ENCODE measurements at regions not wholly inside any gene's neighbourhood (a gene's known extent, or its start where the extent isn't known, plus 50 kb on each side); places are given as distances from the start of the nearest gene placed in this dataset.

- Histone ChIP-seq H3F3A (ENCODE audit: low read depth) (no peaks in the 10 kb centered on the region), H3K9me3 (ENCODE audit: low read depth) (no peaks in the 10 kb centered on the region), H3K27me3 (no peaks in the 10 kb centered on the region), H3K9ac (no peak overlapping the region), H3K4me2 (no peak overlapping the region), H3K36me3 (no peaks in the 10 kb centered on the region), H2AFZ (replicated peaks) (no peak overlapping the region), H3K79me2 (ENCODE audit: low read depth) (no peaks in the 10 kb centered on the region), H3K27ac (no peak overlapping the region), H3K4me3 (no peak overlapping the region), H4K20me1 (ENCODE audit: low read depth) (no peaks in the 10 kb centered on the region), H3K4me1 (no peaks in the 10 kb centered on the region)
- Mint-ChIP-seq H3K36me3 (no peaks in the 10 kb centered on the region), H3K27ac (no peak overlapping the region), H3K9me3 (peaks cover 8% of the 10 kb centered on the region), H3K4me3 (no peak overlapping the region), H3K27me3 (ENCODE audit: insufficient read depth, low read depth) (no peaks in the 10 kb centered on the region), H3K4me1 (no peaks in the 10 kb centered on the region)
- TF ChIP-seq EZH2phosphoT487 (IDR thresholded peaks at IDR 0.05) (no peak), EZH2 (IDR thresholded peaks at IDR 0.05) (no peak), CTCF (IDR thresholded peaks at IDR 0.05) (no peak)
- DNase-seq (ENCODE audit: low spot score) = no peak
These were observed 477.7 kb downstream of the PDGFC start for GRCh38 chr4:156493858-156494257.

GRCh38 chr4:156487107-156487506 lies 484.5 kb downstream of the PDGFC start:
- Histone ChIP-seq H3K36me3 (no peaks in the 10 kb centered on the region), H3F3A (ENCODE audit: low read depth) (no peaks in the 10 kb centered on the region), H3K4me3 (no peak overlapping the region), H3K4me2 (no peak overlapping the region), H3K9me3 (ENCODE audit: low read depth) (no peaks in the 10 kb centered on the region), H4K20me1 (ENCODE audit: low read depth) (no peaks in the 10 kb centered on the region), H3K4me1 (no peaks in the 10 kb centered on the region), H3K27ac (no peak overlapping the region), H3K9ac (no peak overlapping the region), H2AFZ (replicated peaks) (no peak overlapping the region), H3K79me2 (ENCODE audit: low read depth) (no peaks in the 10 kb centered on the region), H3K27me3 (no peaks in the 10 kb centered on the region)
- Mint-ChIP-seq H3K27me3 (ENCODE audit: insufficient read depth, low read depth) (peaks cover 2% of the 10 kb centered on the region), H3K27ac (no peak overlapping the region), H3K9me3 (peaks cover 8% of the 10 kb centered on the region), H3K36me3 (no peaks in the 10 kb centered on the region), H3K4me1 (no peaks in the 10 kb centered on the region), H3K4me3 (no peak overlapping the region)
- TF ChIP-seq EZH2phosphoT487 (IDR thresholded peaks at IDR 0.05) (no peak), EZH2 (IDR thresholded peaks at IDR 0.05) (no peak), CTCF (IDR thresholded peaks at IDR 0.05) (no peak)
- DNase-seq (ENCODE audit: low spot score) = no peak

DNA sequence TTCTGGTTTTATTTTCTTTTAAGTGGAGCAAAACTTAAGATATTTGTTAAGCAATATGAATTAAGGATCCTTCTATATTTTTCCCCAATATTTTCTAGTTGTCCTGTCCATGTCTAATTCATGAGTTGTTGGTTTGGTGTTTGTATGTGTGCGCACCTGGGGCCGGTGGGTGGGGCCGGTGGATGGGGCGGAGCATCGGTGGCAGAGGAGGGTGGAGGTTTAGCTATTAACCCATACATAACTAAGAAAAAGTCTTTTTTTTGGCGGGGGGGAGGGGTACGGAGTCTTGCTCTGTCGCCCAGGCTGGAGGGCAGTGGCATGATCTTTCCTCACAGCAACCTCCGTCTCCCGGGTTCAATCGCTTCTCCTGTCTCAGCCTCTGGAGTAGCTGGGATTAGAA lies 489.8 kb downstream of the PDGFC start:
- peaks cover 2% of the 10 kb centered on the region for H3K27me3 Mint-ChIP-seq (ENCODE audit: insufficient read depth, low read depth)
- Histone ChIP-seq H3F3A (ENCODE audit: low read depth) (no peaks in the 10 kb centered on the region), H3K4me3 (no peak overlapping the region), H3K9ac (no peak overlapping the region), H3K9me3 (ENCODE audit: low read depth) (no peaks in the 10 kb centered on the region), H4K20me1 (ENCODE audit: low read depth) (no peaks in the 10 kb centered on the region), H3K4me1 (no peaks in the 10 kb centered on the region), H3K27me3 (no peaks in the 10 kb centered on the region), H2AFZ (replicated peaks) (no peak overlapping the region), H3K27ac (no peak overlapping the region), H3K4me2 (no peak overlapping the region), H3K36me3 (no peaks in the 10 kb centered on the region), H3K79me2 (ENCODE audit: low read depth) (no peaks in the 10 kb centered on the region)
- no peak for DNase-seq (ENCODE audit: low spot score)
- no peak overlapping the region for H3K27ac Mint-ChIP-seq
- no peaks in the 10 kb centered on the region for H3K36me3 Mint-ChIP-seq
- H3K4me3 Mint-ChIP-seq = no peak overlapping the region
- H3K4me1 Mint-ChIP-seq = no peaks in the 10 kb centered on the region
- no peak for TF ChIP-seq EZH2phosphoT487 (IDR thresholded peaks at IDR 0.05)
- no peak for TF ChIP-seq EZH2 (IDR thresholded peaks at IDR 0.05)
- no peak for TF ChIP-seq CTCF (IDR thresholded peaks at IDR 0.05)
- no peaks in the 10 kb centered on the region for H3K9me3 Mint-ChIP-seq

GRCh38 chr4:156477636-156478035 lies 494.0 kb downstream of the PDGFC start:
- no peak for TF ChIP-seq EZH2 (IDR thresholded peaks at IDR 0.05)
- TF ChIP-seq CTCF (IDR thresholded peaks at IDR 0.05) = no peak
- no peak for TF ChIP-seq EZH2phosphoT487 (IDR thresholded peaks at IDR 0.05)
- Histone ChIP-seq H3F3A (ENCODE audit: low read depth) (no peaks in the 10 kb centered on the region), H3K9ac (no peak overlapping the region), H2AFZ (replicated peaks) (no peak overlapping the region), H3K4me3 (no peak overlapping the region), H3K36me3 (no peaks in the 10 kb centered on the region), H3K27me3 (no peaks in the 10 kb centered on the region), H3K27ac (no peak overlapping the region), H3K9me3 (ENCODE audit: low read depth) (no peaks in the 10 kb centered on the region), H4K20me1 (ENCODE audit: low read depth) (no peaks in the 10 kb centered on the region), H3K4me2 (no peak overlapping the region), H3K79me2 (ENCODE audit: low read depth) (no peaks in the 10 kb centered on the region), H3K4me1 (no peaks in the 10 kb centered on the region)
- no peaks in the 10 kb centered on the region for H3K4me1 Mint-ChIP-seq
- no peak overlapping the region for H3K27ac Mint-ChIP-seq
- no peak for DNase-seq (ENCODE audit: low spot score)
- H3K9me3 Mint-ChIP-seq = no peaks in the 10 kb centered on the region
- H3K36me3 Mint-ChIP-seq = no peaks in the 10 kb centered on the region
- H3K27me3 Mint-ChIP-seq (ENCODE audit: insufficient read depth, low read depth) = peaks cover 2% of the 10 kb centered on the region
- H3K4me3 Mint-ChIP-seq = no peak overlapping the region

Measured in neural progenitor cell (in vitro differentiated cells).